Fibroblast of lung (primary cell): ENCODE measurements at regions not wholly inside any gene's neighbourhood (a gene's known extent, or its start where the extent isn't known, plus 50 kb on each side); places are given as distances from the start of the nearest gene placed in this dataset.
A peak's percentile ranks its signal among the peaks of the same experiment; 100 is the strongest.

Experiments used
- DNase-seq, 2 donors: peaks; one replicate each; pipeline versions ENCODE4 v3.0.0 to v3.0.0-alpha.2; 2010; ENCODE audit warnings: low read depth in 2 of 2
- H2AFZ ChIP-seq: 2 replicates; pipeline ENCODE4 v1.5.1; 2012; ENCODE audit warnings: low read length, control low read depth, inconsistent platforms
- H3K27ac ChIP-seq: 2 replicates; pipeline ENCODE4 v1.5.1; 2011; ENCODE audit warnings: low read length, control low read depth; ENCODE audit not compliant: insufficient read depth
- H3K27me3 ChIP-seq: 2 replicates; pipeline ENCODE4 v1.5.1; 2011; ENCODE audit warnings: mild to moderate bottlenecking, low read length; ENCODE audit not compliant: control insufficient read depth, insufficient read depth
- H3K36me3 ChIP-seq: 2 replicates; pipeline ENCODE4 v1.5.1; 2011; ENCODE audit warnings: low read length; ENCODE audit not compliant: control insufficient read depth, insufficient read depth
- H3K4me1 ChIP-seq: 2 replicates; pipeline ENCODE4 v1.5.1; 2011; ENCODE audit warnings: low read length; ENCODE audit not compliant: control insufficient read depth, insufficient read depth; ENCODE audit errors: extremely low read depth
- H3K4me2 ChIP-seq: 2 replicates; pipeline ENCODE4 v1.5.1; 2011; ENCODE audit warnings: low read length, control low read depth; ENCODE audit not compliant: insufficient read depth; ENCODE audit errors: extremely low read depth
- H3K4me3 ChIP-seq, 4 experiments: fragments of 200-600 bp in 1 of 4; sonication (generic) in 1 of 4; replicated peaks in 1 of 4; 2 replicates each; pipeline ENCODE4 v1.5.1; 2011 to 2016; ENCODE audit warnings: low read length in 4 of 4, low read depth in 3 of 4, mild to moderate bottlenecking in 3 of 4, control low read depth in 2 of 4, inconsistent platforms in 1 of 4, mixed read lengths in 1 of 4; ENCODE audit not compliant: insufficient read depth in 1 of 4; ENCODE audit errors: control extremely low read depth in 1 of 4
- H3K79me2 ChIP-seq: 2 replicates; pipeline ENCODE4 v1.5.1; 2012; ENCODE audit warnings: mild to moderate bottlenecking, low read length, inconsistent platforms; ENCODE audit not compliant: control insufficient read depth, insufficient read depth
- H3K9ac ChIP-seq: 2 replicates; pipeline ENCODE4 v1.5.1; 2011; ENCODE audit warnings: mild to moderate bottlenecking, low read length, control low read depth; ENCODE audit not compliant: insufficient read depth
- H3K9me3 ChIP-seq: 2 replicates; pipeline ENCODE4 v1.5.1; 2012; ENCODE audit warnings: low read depth, low read length; ENCODE audit not compliant: control insufficient read depth, insufficient read depth
- H4K20me1 ChIP-seq: 2 replicates; pipeline ENCODE4 v1.5.1; 2011; ENCODE audit warnings: low read length; ENCODE audit not compliant: control insufficient read depth, insufficient read depth; ENCODE audit errors: extremely low read depth
- CTCF ChIP-seq, 2 donors: IDR thresholded peaks in 1 of 2; conservative IDR thresholded peaks in 1 of 2; 1 replicate in 1 of 2; 2 replicates in 1 of 2; pipeline ENCODE4 v1.5.1; 2011 to 2012; ENCODE audit warnings: low read length in 2 of 2, control low read depth in 1 of 2, inconsistent platforms in 1 of 2, low read depth in 1 of 2, mild to moderate bottlenecking in 1 of 2
- EZH2 ChIP-seq: IDR thresholded peaks from 2 replicates; pipeline ENCODE4 v1.5.1; 2012; ENCODE audit warnings: low read length, control low read depth, mild to moderate bottlenecking; ENCODE audit errors: missing control alignments

GRCh38 chr21:35933466-35933865 is 126.9 kb downstream of the SETD4 start:
- Histone ChIP-seq H3K36me3 (no peaks in the 10 kb centered on the region), H2AFZ (peak overlapping the region; percentile 57), H3K9me3 (no peaks in the 10 kb centered on the region), H3K79me2 (no peaks in the 10 kb centered on the region), H3K27me3 (no peaks in the 10 kb centered on the region), H3K27ac (peak overlapping the region; percentile 60), H4K20me1 (no peaks in the 10 kb centered on the region), H3K4me2 (peak overlapping the region; percentile 63), H3K9ac (no peak overlapping the region), H3K4me3 (no peak overlapping the region), H3K4me1 (peaks cover 11% of the 10 kb centered on the region)
- peak; percentile 77 to 82 for DNase-seq
- TF ChIP-seq EZH2 (no peak), CTCF (conservative IDR thresholded peaks at IDR 0.05 in 1 of 2, IDR thresholded peaks at IDR 0.05 in 1 of 2; ENCODE audit: low read depth in 1 of 2, low read length in 2 of 2) (peak; percentile 40 to 43)

GRCh38 chr21:35932232-35932911 is 128.0 kb downstream of the SETD4 start:
- Histone ChIP-seq H3K27me3 (no peaks in the 10 kb centered on the region), H3K4me3 (peak overlapping the region in 1 of 4 experiments; percentile 27)

DNA sequence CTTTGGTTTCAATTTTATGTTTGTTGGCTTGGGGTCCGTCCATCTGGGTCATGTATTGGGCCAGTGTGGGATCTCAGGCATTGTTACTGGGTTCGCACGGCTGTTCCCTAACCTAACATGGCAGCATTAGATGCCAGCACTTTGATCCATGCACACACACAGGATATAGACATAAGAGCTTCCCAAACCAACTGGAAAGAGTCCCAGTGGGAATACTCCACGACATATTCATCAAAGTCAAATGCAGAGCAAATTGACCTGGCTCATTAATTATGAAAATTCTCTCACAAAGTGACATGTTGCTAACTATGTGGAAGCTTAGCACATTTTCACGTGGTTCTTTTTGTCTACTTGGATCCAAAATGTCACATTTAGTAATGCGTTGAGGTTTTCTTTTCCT is 130.4 kb downstream of the SETD4 start:
- Histone ChIP-seq H3K4me2 (no peak overlapping the region), H3K9ac (no peak overlapping the region), H2AFZ (no peak overlapping the region), H3K9me3 (no peaks in the 10 kb centered on the region), H3K79me2 (no peaks in the 10 kb centered on the region), H3K27me3 (no peaks in the 10 kb centered on the region), H3K27ac (no peak overlapping the region), H4K20me1 (no peaks in the 10 kb centered on the region), H3K4me3 (no peak overlapping the region), H3K4me1 (peaks cover 15% of the 10 kb centered on the region), H3K36me3 (no peaks in the 10 kb centered on the region)
- peak in 1 of 2 donors; percentile 44 for DNase-seq
- TF ChIP-seq EZH2, result no peak
- no peak for TF ChIP-seq CTCF (conservative IDR thresholded peaks at IDR 0.05 in 1 of 2, IDR thresholded peaks at IDR 0.05 in 1 of 2; ENCODE audit: low read depth in 1 of 2, low read length in 2 of 2)

More at GRCh38 chr21:35932232-35932911, 128.0 kb downstream of the SETD4 start:
- no peak overlapping the region for H2AFZ ChIP-seq
- no peak for TF ChIP-seq CTCF (conservative IDR thresholded peaks at IDR 0.05 in 1 of 2, IDR thresholded peaks at IDR 0.05 in 1 of 2; ENCODE audit: low read depth in 1 of 2, low read length in 2 of 2)
- H3K27ac ChIP-seq, result peak overlapping the region; percentile 26
- no peak overlapping the region for H3K9ac ChIP-seq
- DNase-seq, result peak; percentile 85 to 91
- H3K4me2 ChIP-seq, result peak overlapping the region; percentile 39
- no peaks in the 10 kb centered on the region for H4K20me1 ChIP-seq
- H3K36me3 ChIP-seq, result no peaks in the 10 kb centered on the region
- H3K9me3 ChIP-seq, result no peaks in the 10 kb centered on the region
- no peaks in the 10 kb centered on the region for H3K79me2 ChIP-seq
- peaks cover 11% of the 10 kb centered on the region for H3K4me1 ChIP-seq
